Liver (tissue), 3 donors: ENCODE measurements at regions not wholly inside any gene's neighbourhood (a gene's known extent, or its start where the extent isn't known, plus 50 kb on each side); places are given as distances from the start of the nearest gene placed in this dataset.

Experiments
- ATF3 ChIP-seq: IDR thresholded peaks from 2 replicates; pipeline ENCODE4 v1.6.1; 2016; ENCODE audit warnings: antibody characterized with exemption
- CTCF ChIP-seq: fragments of 150-350 bp; IDR thresholded peaks from 2 replicates; pipeline ENCODE4 v1.5.1; 2017; ENCODE audit warnings: improper control_type of control experiment, low read depth, low read length; ENCODE audit not compliant: missing input control
- GABPA ChIP-seq, 2 donors: IDR thresholded peaks in 1 of 2; conservative IDR thresholded peaks in 1 of 2; 2 replicates each; pipeline ENCODE4 v1.6.1; 2016; ENCODE audit warnings: antibody characterized with exemption in 2 of 2, mild to moderate bottlenecking in 1 of 2, moderate library complexity in 1 of 2
- HNF4A ChIP-seq, 2 donors: conservative IDR thresholded peaks; 2 replicates each; pipeline ENCODE4 v1.6.1; 2016; ENCODE audit warnings: antibody characterized with exemption in 2 of 2, mild to moderate bottlenecking in 2 of 2
- HNF4G ChIP-seq: IDR thresholded peaks from 2 replicates; pipeline ENCODE4 v1.6.1; 2016; ENCODE audit warnings: antibody characterized with exemption
- JUND ChIP-seq, 2 donors: IDR thresholded peaks; 2 replicates each; pipeline ENCODE4 v1.6.1; 2016; ENCODE audit warnings: antibody characterized with exemption in 2 of 2
- MAX ChIP-seq: IDR thresholded peaks from 2 replicates; pipeline ENCODE4 v1.6.1; 2016; ENCODE audit warnings: antibody characterized with exemption
- RAD21 ChIP-seq, 2 donors: IDR thresholded peaks; 2 replicates each; pipeline ENCODE4 v1.6.1; 2016; ENCODE audit warnings: antibody characterized with exemption in 2 of 2, mild to moderate bottlenecking in 2 of 2
- REST ChIP-seq: IDR thresholded peaks from 2 replicates; pipeline ENCODE4 v1.6.1; 2016; ENCODE audit warnings: antibody characterized with exemption, mild to moderate bottlenecking
- RXRA ChIP-seq, 2 donors: IDR thresholded peaks; 2 replicates each; pipeline ENCODE4 v1.6.1; 2017 to 2018; ENCODE audit warnings: antibody characterized with exemption in 2 of 2, mild to moderate bottlenecking in 1 of 2
- SP1 ChIP-seq: IDR thresholded peaks from 2 replicates; pipeline ENCODE4 v1.6.1; 2018; ENCODE audit warnings: antibody characterized with exemption, mild to moderate bottlenecking
- TAF1 ChIP-seq: conservative IDR thresholded peaks from 2 replicates; pipeline ENCODE4 v1.6.1; 2016; ENCODE audit warnings: antibody characterized with exemption, mild to moderate bottlenecking
- YY1 ChIP-seq: IDR thresholded peaks from 2 replicates; pipeline ENCODE4 v1.6.1; 2016; ENCODE audit warnings: antibody characterized with exemption, mild to moderate bottlenecking
- donor health status: healthy.
- donor health status: healthy.

- TF ChIP-seq SP1 (no peak), CTCF (no peak), YY1 (no peak), RXRA (IDR thresholded peaks at IDR 0.05) (no peak), JUND (IDR thresholded peaks at IDR 0.05) (no peak), HNF4G (no peak), MAX (no peak), RAD21 (IDR thresholded peaks at IDR 0.05) (no peak), REST (no peak), TAF1 (no peak), HNF4A (conservative IDR thresholded peaks at IDR 0.05) (no peak), GABPA (IDR thresholded peaks at IDR 0.05 in 1 of 2, conservative IDR thresholded peaks at IDR 0.05 in 1 of 2) (no peak), ATF3 (no peak)
These were observed 169.5 kb upstream of the AGAP1 start for GRCh38 chr2:235324324-235324723.
